ENCODE measurements at regions not wholly inside any gene's neighbourhood (a gene's known extent, or its start where the extent isn't known, plus 50 kb on each side); places are given as distances from the start of the nearest gene placed in this dataset.
"Not testable (repeated sequence)": the region's sequence is repeated elsewhere in the genome, so short reads cannot be mapped to it uniquely, and the experiment has no call there.

- DNase-seq = no peak
Observed at GRCh38 chr1:178607718-178608408, 95.0 kb downstream of the TEX35 start.

- no peak for DNase-seq
Observed at GRCh38 chr1:178609015-178609414, 96.1 kb downstream of the TEX35 start.

- DNase-seq = not testable (repeated sequence)
Observed at GRCh38 chr1:178610690-178611410, 97.9 kb downstream of the TEX35 start.

GRCh38 chr1:178612261-178612660 lies 99.4 kb downstream of the TEX35 start:
- DNase-seq = no peak

GRCh38 chr1:178613271-178613945 lies 100.5 kb downstream of the TEX35 start:
- no peak for DNase-seq

GRCh38 chr1:178614286-178614685 lies 101.4 kb downstream of the TEX35 start:
- no peak for DNase-seq

- DNase-seq = no peak
Observed at GRCh38 chr1:178619042-178619927, 105.8 kb upstream of the RALGPS2 start.

- DNase-seq = no peak
Observed at GRCh38 chr1:178620584-178621475, 104.2 kb upstream of the RALGPS2 start.

- no peak for DNase-seq
Observed at GRCh38 chr1:178621822-178622221, 103.2 kb upstream of the RALGPS2 start.

- DNase-seq = no peak
Observed at GRCh38 chr1:178625695-178626094, 99.3 kb upstream of the RALGPS2 start.

GRCh38 chr1:178627037-178627436 lies 98.0 kb upstream of the RALGPS2 start:
- no peak for DNase-seq

GRCh38 chr1:178628637-178629251 lies 96.3 kb upstream of the RALGPS2 start:
- no peak for DNase-seq

GRCh38 chr1:178629252-178630154 lies 95.5 kb upstream of the RALGPS2 start:
- DNase-seq = no peak

GRCh38 chr1:178630417-178630816 lies 94.6 kb upstream of the RALGPS2 start:
- DNase-seq = no peak

- DNase-seq = no peak
Observed at GRCh38 chr1:178632653-178633052, 92.4 kb upstream of the RALGPS2 start.

GRCh38 chr1:178633056-178633455 lies 92.0 kb upstream of the RALGPS2 start:
- DNase-seq = no peak

GRCh38 chr1:178634445-178634844 lies 90.6 kb upstream of the RALGPS2 start:
- DNase-seq = no peak

GRCh38 chr1:178637841-178638240 lies 87.2 kb upstream of the RALGPS2 start:
- no peak for DNase-seq

- DNase-seq = no peak
Observed at GRCh38 chr1:178639326-178639725, 85.7 kb upstream of the RALGPS2 start.

GRCh38 chr1:178642282-178642681 lies 82.8 kb upstream of the RALGPS2 start:
- DNase-seq = no peak

Measured in SIG-M5 (cell line).